Vagina (tissue), 2 donors: ENCODE measurements at regions not wholly inside any gene's neighbourhood (a gene's known extent, or its start where the extent isn't known, plus 50 kb on each side); places are given as distances from the start of the nearest gene placed in this dataset.

ENCODE experiments used
- POLR2A ChIP-seq, 2 donors: fragments of 450-650 bp; IDR thresholded peaks; one replicate each; pipeline ENCODE4 v1.6.1; 2017; ENCODE audit warnings: antibody characterized with exemption in 2 of 2, mild to moderate bottlenecking in 2 of 2, moderate library complexity in 2 of 2
- TF ChIP-seq, protein P1 (sequence below), 3 experiments: fragments of 450-650 bp in 2 of 3; fragments of 200-600 bp in 1 of 3; sonication (generic) in 1 of 3; IDR thresholded peaks; one replicate each; pipeline ENCODE4 v1.5.1; 2017 to 2019; ENCODE audit warnings: antibody characterized with exemption in 3 of 3, mild to moderate bottlenecking in 2 of 3, moderate library complexity in 2 of 3

DNA sequence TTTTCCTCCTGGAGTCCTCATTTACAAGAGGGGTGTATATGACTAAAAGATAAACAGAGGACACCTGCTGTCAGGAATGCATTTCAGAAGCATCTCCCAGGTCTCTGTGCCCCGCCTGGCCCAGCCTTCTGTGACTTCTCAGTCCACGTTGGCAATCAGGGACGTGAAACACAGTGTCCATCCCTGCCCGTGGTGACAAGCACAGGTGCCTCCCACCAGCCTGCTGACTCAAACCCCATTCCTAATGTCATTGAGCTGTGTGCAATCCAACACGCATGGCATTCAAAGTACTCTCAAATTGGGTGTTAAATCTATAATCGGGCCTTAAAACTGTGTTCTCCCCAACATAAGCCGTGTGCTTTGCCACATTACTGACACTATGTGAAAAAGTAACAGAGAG, 343.2 kb downstream of the EIPR1 start:
- TF ChIP-seq, protein P1, sequence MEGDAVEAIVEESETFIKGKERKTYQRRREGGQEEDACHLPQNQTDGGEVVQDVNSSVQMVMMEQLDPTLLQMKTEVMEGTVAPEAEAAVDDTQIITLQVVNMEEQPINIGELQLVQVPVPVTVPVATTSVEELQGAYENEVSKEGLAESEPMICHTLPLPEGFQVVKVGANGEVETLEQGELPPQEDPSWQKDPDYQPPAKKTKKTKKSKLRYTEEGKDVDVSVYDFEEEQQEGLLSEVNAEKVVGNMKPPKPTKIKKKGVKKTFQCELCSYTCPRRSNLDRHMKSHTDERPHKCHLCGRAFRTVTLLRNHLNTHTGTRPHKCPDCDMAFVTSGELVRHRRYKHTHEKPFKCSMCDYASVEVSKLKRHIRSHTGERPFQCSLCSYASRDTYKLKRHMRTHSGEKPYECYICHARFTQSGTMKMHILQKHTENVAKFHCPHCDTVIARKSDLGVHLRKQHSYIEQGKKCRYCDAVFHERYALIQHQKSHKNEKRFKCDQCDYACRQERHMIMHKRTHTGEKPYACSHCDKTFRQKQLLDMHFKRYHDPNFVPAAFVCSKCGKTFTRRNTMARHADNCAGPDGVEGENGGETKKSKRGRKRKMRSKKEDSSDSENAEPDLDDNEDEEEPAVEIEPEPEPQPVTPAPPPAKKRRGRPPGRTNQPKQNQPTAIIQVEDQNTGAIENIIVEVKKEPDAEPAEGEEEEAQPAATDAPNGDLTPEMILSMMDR (IDR thresholded peaks at IDR 0.05), result no peak
- no peak for TF ChIP-seq POLR2A (IDR thresholded peaks at IDR 0.05)
